ENCODE measurements at regions not wholly inside any gene's neighbourhood (a gene's known extent, or its start where the extent isn't known, plus 50 kb on each side); places are given as distances from the start of the nearest gene placed in this dataset.

DNA sequence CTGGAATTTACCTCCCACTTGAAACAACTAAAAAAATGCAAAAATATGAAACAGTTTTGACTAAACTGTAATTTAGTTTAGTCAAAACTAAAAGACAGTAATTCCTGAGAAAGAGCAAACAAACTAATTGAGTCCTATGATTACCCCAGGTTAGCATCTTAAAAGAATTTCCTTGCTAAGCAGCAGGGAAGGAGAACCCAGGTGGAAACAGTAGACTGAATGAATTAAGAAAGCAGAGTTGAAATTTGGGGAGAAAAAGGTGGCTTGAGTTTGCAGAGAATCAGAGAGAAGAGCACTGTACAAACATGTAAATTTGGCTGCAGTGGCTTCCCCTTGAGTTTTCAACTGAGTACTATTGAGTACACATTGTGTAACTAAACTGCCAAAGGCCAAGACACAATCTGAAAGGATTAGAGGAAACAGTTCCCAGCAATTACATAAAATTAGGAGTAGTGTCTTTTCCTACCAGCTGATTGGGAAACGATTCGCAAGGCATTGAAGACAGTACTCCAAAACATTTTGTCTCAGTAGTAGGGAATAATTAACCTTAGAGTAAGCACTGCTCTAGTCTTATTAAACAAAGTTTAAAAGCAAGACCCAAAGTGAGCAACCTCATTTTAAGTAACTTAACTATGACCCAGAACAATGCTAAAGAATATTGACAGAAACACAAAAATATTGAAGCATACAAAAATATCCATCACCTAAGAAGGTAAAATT, 820.5 kb downstream of the DACH1 start:
- no peak for TF ChIP-seq GATA2 (IDR thresholded peaks at IDR 0.05; ENCODE audit: low read depth, low read length)
- TF ChIP-seq GATA3 (IDR thresholded peaks at IDR 0.05; ENCODE audit: low read depth, low read length) = no peak
